ENCODE measurements at regions not wholly inside any gene's neighbourhood (a gene's known extent, or its start where the extent isn't known, plus 50 kb on each side); places are given as distances from the start of the nearest gene placed in this dataset.

GRCh38 chr2:103427567-103427966, 665.7 kb downstream of the TMEM182 start:
- Histone ChIP-seq H3K27me3 (replicated peaks in 1 of 7) (no peaks in the 10 kb centered on the region), H3K4me1 (no peaks in the 10 kb centered on the region), H3K27ac (no peak overlapping the region), H3K36me3 (no peaks in the 10 kb centered on the region), H3K4me3 (no peak overlapping the region), H3K9me3 (peaks cover 0 to 4% (median 0%) of the 10 kb centered on the region in 8 donors)
- 91 to 96% (median 93%) methylated on average over 3 of the region's 3 CpGs for WGBS, 5 donors
- intact Hi-C loops (cut with DNase I; ENCODE audit: low total_unique reads): no loop called here
- TF ChIP-seq CTCF (IDR thresholded peaks at IDR 0.05 in 8 of 11, conservative IDR thresholded peaks at IDR 0.05 in 3 of 11) (no peak), POLR2AphosphoS5 (IDR thresholded peaks at IDR 0.05) (no peak), POLR2A (IDR thresholded peaks at IDR 0.05) (no peak)
- no peak for DNase-seq

DNA sequence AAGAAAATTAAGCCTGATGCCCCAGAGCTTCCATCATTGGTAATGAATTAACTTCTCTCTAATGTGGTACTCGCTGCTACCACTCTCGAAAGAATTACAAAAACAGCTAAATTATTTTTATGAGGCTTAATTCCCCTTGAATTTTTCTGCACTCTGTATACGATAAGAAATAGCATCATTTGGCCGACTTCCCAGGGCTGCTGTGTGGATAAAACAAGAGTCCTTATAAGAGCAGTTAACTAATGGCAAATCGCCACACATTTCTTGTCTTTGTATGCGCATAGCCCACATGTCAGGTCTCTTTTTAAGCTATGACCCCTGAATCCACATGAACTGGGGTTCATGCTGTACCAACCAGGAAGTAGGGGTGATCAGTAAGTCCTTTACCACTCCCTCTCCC, 668.4 kb downstream of the TMEM182 start:
- Histone ChIP-seq H3K36me3 (no peaks in the 10 kb centered on the region), H3K4me1 (no peaks in the 10 kb centered on the region), H3K27me3 (replicated peaks in 1 of 7) (no peaks in the 10 kb centered on the region), H3K9me3 (peaks cover 0 to 4% (median 0%) of the 10 kb centered on the region in 8 donors), H3K27ac (no peak overlapping the region), H3K4me3 (no peak overlapping the region)
- no peak for DNase-seq
- WGBS, 5 donors: 86 to 94% (median 90%) methylated on average over 6 of the region's 6 CpGs
- no peak for TF ChIP-seq CTCF (IDR thresholded peaks at IDR 0.05 in 8 of 11, conservative IDR thresholded peaks at IDR 0.05 in 3 of 11)
- TF ChIP-seq POLR2AphosphoS5 (IDR thresholded peaks at IDR 0.05): no peak
- TF ChIP-seq POLR2A (IDR thresholded peaks at IDR 0.05): no peak
- intact Hi-C loops (cut with DNase I; ENCODE audit: low total_unique reads): no loop called here

DNA sequence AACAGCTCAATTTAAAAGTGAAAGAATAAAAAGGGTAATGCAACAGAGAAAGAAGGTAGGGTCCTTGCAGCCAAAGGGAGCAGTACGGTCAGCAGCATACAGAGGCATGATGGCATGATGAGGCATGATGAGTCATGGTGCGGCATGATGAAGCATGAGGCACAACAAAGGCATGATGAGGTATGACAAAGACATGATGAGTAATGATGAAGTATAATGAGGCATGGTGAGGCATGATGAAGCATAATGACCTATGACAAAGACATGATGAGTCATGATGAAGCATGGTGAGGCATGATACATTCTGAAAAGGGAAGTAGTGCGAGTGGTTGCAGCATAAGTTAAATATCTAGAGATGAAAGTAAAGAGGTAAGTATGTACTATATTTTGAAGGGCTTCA, 673.2 kb downstream of the TMEM182 start:
- no peak for TF ChIP-seq POLR2AphosphoS5 (IDR thresholded peaks at IDR 0.05)
- TF ChIP-seq CTCF (IDR thresholded peaks at IDR 0.05 in 8 of 11, conservative IDR thresholded peaks at IDR 0.05 in 3 of 11): no peak
- no peak for TF ChIP-seq POLR2A (IDR thresholded peaks at IDR 0.05)
- H3K27ac ChIP-seq: no peak overlapping the region

GRCh38 chr2:103437161-103437560, 675.3 kb downstream of the TMEM182 start:
- Histone ChIP-seq H3K9me3 (peaks cover 0 to 3% (median 0%) of the 10 kb centered on the region in 8 donors), H3K4me3 (no peak overlapping the region), H3K36me3 (no peaks in the 10 kb centered on the region), H3K27me3 (replicated peaks in 1 of 7) (no peaks in the 10 kb centered on the region), H3K27ac (no peak overlapping the region), H3K4me1 (no peaks in the 10 kb centered on the region)
- intact Hi-C loops (cut with DNase I; ENCODE audit: low total_unique reads): no loop called here
- no peak for TF ChIP-seq POLR2AphosphoS5 (IDR thresholded peaks at IDR 0.05)
- TF ChIP-seq CTCF (IDR thresholded peaks at IDR 0.05 in 8 of 11, conservative IDR thresholded peaks at IDR 0.05 in 3 of 11): no peak
- no peak for TF ChIP-seq POLR2A (IDR thresholded peaks at IDR 0.05)
- WGBS, 5 donors: 61 to 85% (median 72%) methylated on average over 3 of the region's 3 CpGs
- DNase-seq: no peak

More for the DNA sequence above, 673.2 kb downstream of the TMEM182 start:
- no peak for DNase-seq
- intact Hi-C loops (cut with DNase I; ENCODE audit: low total_unique reads): no loop called here
- H3K4me3 ChIP-seq: no peak overlapping the region
- H3K4me1 ChIP-seq: no peaks in the 10 kb centered on the region
- no peaks in the 10 kb centered on the region for H3K36me3 ChIP-seq
- no peaks in the 10 kb centered on the region for H3K27me3 ChIP-seq (replicated peaks in 1 of 7)
- peaks cover 0 to 3% (median 0%) of the 10 kb centered on the region in 8 donors for H3K9me3 ChIP-seq
- 72 to 89% (median 86%) methylated on average over 3 of the region's 3 CpGs for WGBS, 5 donors
